KBM-7 (cell line): ENCODE measurements at regions not wholly inside any gene's neighbourhood (a gene's known extent, or its start where the extent isn't known, plus 50 kb on each side); places are given as distances from the start of the nearest gene placed in this dataset.
"Not testable (repeated sequence)": the region's sequence is repeated elsewhere in the genome, so short reads cannot be mapped to it uniquely, and the experiment has no call there.

ENCODE experiments used
- DNase-seq: peaks from one replicate; pipeline ENCODE4 v3.0.0-alpha.2; 2015
- in situ Hi-C: fragments of 300-500 bp; cut with MboI; formaldehyde crosslinking; loops from 2 replicates; pipeline ENCODE4 v1.14.3; 2020; ENCODE audit warnings: low sequenced_read_pairs, low pct_unique_long_range_greater_than_20kb, mixed read lengths

DNA sequence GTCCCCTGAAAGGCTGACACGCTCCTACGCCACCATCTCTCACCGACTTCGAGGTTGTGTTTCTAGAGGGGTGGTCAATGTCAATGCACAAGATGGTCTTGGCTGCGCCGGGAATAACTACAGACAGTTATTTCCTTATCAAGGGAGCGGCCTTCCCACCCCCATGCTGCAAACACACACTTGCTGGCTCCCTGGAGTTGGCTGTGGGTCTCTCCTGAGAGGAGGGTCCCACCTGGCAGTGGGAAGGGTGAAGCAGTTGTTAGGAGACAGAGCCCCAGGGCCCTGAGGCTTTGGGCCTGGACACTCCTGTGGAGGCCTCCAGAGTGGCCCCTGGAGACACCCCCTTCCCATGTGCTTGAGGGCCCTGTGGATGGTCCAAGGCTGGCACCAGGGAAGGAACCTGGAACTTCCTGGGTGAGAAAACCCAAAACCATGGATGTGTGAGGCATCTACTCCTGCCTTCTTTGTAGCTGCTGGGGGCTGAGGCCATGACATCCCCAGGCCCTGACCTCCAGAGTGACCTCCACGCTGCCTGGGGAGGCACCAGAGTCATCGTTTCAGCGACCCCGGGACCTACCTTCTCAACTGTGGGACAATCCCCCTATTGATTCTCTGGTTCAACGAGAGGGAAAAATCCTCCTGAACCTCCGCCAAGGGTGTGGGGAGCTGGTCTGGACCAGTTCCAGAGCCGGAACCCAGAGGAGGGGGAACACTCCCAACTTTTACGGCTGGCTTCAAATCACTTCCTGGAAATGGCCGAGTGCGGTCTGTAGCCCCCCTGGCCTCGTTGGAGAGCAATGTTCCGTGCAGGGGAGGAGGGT, 101.1 kb upstream of the COL5A1 start:
- DNase-seq = no peak
- in situ Hi-C loops = no loop called here

DNA sequence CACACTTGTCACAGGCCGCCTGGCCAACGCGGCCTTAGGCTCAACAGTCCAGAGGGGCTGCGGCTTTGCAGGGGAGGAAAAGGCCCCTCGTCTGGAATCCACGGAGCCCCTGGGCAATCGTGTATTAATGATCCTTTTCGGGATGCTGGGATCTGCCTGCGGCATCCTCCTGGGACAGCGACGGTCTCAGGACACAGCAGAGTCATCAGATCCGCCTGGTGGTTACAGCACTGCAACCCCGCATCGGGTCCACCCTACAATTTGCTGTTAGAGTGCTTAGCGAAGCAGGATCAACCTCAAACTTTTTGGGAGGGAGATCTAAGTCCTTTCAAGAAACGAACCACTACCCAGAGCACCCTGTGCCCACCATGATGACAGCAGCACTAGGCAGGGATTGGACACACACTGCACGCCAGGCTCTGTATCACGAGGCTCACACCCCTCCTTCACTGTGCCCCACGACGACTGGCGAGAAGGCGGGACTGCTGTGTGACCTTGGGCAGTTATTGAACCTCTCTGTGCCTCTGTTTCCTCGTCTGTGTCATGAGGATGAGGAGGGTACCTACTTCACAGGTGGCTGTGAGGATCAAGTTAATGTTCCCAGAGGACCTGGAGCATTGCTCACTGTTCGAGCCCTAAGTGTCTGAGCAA, 100.4 kb upstream of the COL5A1 start:
- DNase-seq = no peak
- in situ Hi-C loops = no loop called here

GRCh38 chr9:134544388-134545214, 97.0 kb upstream of the COL5A1 start:
- in situ Hi-C loops = no loop called here
- no peak for DNase-seq

DNA sequence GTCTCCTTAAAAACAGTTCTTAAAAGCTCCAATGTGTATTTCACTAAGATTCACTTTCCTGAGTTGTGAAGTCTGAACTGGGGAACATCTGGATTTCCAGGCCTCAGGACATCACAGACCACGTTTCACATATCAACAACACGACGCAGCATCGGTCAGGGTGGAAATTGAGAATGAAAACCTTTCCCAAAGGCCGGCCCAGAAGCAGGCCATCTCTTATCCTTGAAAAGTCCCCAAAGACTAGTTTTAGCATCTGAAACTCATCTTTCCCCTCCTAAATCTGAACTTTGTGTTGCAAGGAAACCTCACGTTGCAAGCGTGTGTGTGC, 96.4 kb upstream of the COL5A1 start:
- in situ Hi-C loops = no loop called here
- DNase-seq = no peak

DNA sequence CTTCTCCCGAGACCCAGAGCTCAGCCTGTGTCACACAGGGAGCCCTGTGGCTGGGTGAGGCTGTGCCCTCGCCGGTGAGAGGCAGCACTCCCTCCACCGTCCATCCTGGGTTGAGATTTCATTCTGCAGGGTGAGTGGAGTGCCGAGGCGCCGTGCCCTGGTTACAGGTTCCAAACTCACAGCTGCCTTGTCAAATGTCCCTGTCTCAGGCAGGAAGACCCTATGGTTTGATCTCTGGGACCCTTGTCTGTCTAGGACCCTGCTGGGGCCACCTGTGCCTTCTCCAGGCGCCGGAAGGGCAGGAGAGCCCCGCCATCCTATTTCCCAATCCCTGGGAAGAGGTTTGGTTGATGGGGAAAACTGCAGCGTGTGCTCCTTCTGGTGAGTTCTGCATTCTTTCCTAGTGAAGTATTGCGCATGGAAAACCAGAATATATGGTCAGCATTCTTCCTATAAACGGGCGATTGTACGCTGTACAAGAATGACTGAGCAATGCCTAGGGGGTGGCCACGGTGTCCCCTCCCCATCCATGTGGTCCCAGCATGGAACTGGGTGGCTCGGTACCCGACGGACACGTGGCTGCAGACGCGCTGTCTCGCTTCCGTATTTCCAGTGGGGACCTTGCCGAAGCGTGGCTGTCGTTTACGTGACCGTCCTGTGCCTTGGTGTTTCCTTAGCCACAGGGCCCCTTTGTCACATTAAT, 95.9 kb upstream of the COL5A1 start:
- in situ Hi-C loops = no loop called here
- no peak for DNase-seq

DNA sequence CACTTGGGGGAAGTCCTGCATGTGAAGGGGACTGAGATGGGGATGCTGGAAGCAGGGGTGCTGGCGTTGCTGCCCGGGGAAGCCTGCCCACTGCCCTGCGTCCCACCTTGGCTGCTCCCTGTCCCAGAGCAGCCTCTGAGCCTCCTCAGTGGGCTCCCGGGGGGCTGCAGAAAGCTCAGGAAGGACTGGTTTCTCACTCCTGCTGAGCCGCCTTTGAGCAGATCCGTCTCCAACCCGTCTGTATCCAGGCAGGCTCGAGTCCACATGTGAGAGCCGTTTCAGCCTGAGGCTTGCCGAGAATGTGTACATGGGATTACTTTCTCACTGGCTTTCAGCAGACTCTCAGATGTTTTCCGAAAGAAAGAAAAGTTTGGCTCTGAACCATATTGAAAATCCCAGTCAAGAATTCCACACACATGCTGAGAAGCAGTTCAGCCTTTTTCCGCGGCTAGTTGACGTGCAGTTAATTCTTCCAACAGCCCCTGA, 95.3 kb upstream of the COL5A1 start:
- in situ Hi-C loops = no loop called here
- no peak for DNase-seq

- in situ Hi-C loops = no loop called here
- DNase-seq = no peak
These were observed 94.9 kb upstream of the COL5A1 start for GRCh38 chr9:134546746-134547145.

DNA sequence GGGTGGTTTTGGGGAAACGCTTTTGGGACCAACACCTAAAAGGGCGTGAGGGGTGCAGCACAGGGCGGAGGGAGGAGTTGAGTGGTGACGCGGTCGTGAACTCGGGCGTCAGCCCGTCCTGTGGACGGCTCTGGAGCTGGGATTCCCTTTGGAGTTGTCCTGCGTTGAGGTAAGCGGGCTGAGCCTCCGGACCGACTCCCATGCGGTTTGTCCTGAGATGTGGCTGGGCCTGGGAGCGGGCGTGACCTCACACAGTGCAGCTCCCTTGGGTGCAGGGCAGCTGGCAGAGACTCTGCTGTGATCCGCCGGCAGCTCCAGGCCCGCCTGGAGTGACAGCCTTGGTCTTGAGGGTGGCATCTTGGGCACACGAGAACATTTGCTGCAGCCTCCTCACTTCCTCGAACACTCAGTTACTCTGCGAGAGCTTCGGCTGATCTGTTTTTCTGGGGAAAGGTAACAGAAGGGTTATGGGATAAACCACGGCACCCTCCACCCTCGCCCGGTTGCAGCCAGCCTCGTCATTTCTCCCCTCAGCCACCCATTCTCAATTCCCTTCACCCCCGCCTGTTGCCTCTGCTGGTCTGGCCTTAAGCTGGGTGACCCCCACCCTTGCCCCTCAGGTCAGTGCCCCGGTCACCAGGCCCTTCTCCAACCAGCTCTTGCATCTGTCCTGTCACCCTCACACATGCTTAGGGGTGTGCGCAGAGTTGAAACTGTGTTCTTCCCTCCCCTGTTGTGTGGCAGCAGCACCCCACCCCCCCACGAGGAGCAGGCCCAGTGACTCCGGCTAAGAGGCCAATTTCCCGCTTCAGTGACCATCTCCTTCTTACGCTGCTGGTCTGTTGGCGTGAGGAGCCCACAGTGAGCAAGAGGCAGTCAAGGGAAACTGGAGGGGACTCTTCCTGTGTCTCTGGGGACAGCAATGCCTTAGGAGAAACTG, 94.2 kb upstream of the COL5A1 start:
- in situ Hi-C loops = no loop called here
- DNase-seq = no peak

- in situ Hi-C loops = no loop called here
- DNase-seq = no peak
These were observed 93.4 kb upstream of the COL5A1 start for GRCh38 chr9:134548185-134548584.

- in situ Hi-C loops = no loop called here
- no peak for DNase-seq
These were observed 93.0 kb upstream of the COL5A1 start for GRCh38 chr9:134548618-134549017.

DNA sequence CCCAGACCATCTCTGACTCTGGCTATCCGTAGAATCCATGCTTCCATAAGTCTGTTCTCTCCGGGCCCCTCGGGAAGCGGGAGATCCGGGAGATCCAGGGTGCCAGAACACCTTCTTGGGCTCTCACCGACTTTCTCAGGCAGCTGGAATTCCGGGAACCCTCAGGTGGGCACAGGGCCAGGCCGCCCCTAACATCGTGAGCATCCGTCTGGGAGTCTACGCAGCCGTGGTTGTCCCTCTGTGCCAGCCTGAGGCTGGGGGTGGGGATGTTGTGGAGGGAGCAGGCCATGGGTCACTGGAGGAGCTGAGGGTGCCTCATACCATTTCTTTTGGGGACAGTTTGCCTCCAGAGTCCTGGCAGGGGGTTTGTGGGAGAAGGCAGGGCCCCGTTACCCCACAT, 92.3 kb upstream of the COL5A1 start:
- in situ Hi-C loops = no loop called here
- no peak for DNase-seq

- in situ Hi-C loops, DNase-seq: not testable (repeated sequence)
These were observed 91.5 kb upstream of the COL5A1 start for GRCh38 chr9:134550081-134550480.

GRCh38 chr9:134550584-134550983, 91.0 kb upstream of the COL5A1 start:
- in situ Hi-C loops = no loop called here
- DNase-seq = no peak

GRCh38 chr9:134551176-134551575, 90.4 kb upstream of the COL5A1 start:
- no peak for DNase-seq
- in situ Hi-C loops = no loop called here

- in situ Hi-C loops = no loop called here
These were observed 89.8 kb upstream of the COL5A1 start for GRCh38 chr9:134551644-134552348.

DNA sequence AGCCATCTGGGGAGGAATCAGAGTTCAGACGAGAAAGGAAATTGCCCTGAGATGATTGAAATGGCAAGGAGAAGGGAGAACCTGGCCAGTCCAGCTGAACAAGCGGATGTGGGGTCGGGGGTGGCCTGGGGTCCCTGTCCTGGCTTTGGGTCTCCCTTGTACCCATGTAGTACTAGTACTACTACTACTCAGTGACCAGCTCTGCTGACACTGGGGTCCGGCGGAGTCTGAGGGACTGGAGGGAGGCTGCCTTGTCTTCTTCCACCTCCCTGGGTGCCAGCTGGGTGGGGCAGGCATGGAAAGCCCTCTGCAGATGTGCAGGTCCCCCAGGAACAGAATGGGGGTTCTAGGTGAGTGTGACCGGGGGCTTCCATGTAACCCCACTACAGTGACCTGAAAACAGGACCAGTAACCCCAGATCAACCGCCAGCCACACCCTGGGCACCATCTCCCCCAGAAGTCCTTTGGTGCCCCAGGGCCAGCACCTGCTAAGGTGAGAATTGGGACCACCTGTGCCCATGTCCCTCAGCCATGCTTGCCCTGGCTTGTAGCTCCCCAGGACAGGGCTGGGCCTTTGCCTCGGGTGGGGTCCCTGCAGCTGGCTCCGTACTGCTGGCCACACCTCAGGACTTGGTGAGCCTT, 89.1 kb upstream of the COL5A1 start:
- DNase-seq = no peak

More at GRCh38 chr9:134551644-134552348, 89.8 kb upstream of the COL5A1 start:
- DNase-seq = peak; percentile 81

More for the DNA sequence above, 89.1 kb upstream of the COL5A1 start:
- in situ Hi-C loops = no loop called here
